ENCODE measurements at regions not wholly inside any gene's neighbourhood (a gene's known extent, or its start where the extent isn't known, plus 50 kb on each side); places are given as distances from the start of the nearest gene placed in this dataset.
"Not testable (repeated sequence)": the region's sequence is repeated elsewhere in the genome, so short reads cannot be mapped to it uniquely, and the experiment has no call there.

DNA sequence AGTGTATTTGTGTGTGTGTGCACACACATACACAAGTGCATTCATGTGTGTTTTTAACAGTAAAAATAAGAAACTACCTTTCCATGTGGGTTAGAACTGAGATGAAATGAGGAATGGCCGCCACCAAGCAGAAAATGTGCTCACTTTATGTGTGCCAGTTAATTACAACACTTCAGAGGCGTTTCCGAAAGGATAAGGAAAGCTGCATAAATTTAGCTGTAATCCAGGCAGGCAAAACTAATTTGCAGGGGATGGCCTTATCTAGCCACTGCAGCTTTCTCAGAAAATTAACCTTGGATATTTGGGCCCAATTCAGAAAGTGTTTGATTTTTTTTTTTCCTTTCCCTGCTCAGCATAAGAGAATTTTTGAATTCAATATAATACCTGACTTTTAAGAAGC is 328.8 kb upstream of the PHF14 start:
- Histone ChIP-seq H3K79me2 (ENCODE audit: low read depth) (no peaks in the 10 kb centered on the region), H3K4me2 (no peak overlapping the region), H3K4me3 (no peak overlapping the region), H3K9me3 (ENCODE audit: insufficient read depth, low read depth) (no peaks in the 10 kb centered on the region), H3K36me3 (ENCODE audit: low read depth) (no peaks in the 10 kb centered on the region), H4K20me1 (ENCODE audit: insufficient read depth) (no peaks in the 10 kb centered on the region; the same call in 1 of the 2 replicates), H3K4me1 (replicated peaks; ENCODE audit: insufficient read depth) (no peaks in the 10 kb centered on the region), H3K9me2 (ENCODE audit: insufficient read depth) (no peaks in the 10 kb centered on the region), H3K27me3 (ENCODE audit: insufficient read depth, low read depth) (no peaks in the 10 kb centered on the region), H2AFZ (no peak overlapping the region), H3K27ac (no peak overlapping the region), H3F3A (ENCODE audit: insufficient read depth, low read depth) (no peaks in the 10 kb centered on the region)
- POLR2A ChIA-PET (ENCODE audit: unreplicated experiment) = no interaction called here
- no peak for DNase-seq
- no TSS peak for BruUV-seq (replicated peaks)
- intact Hi-C loops (cut with micrococcal nuclease; ENCODE audit: unreplicated experiment) = no loop called here
- TF ChIP-seq EZH2 (IDR thresholded peaks at IDR 0.05; ENCODE audit: low read depth) = no peak
- TF ChIP-seq, protein P1, sequence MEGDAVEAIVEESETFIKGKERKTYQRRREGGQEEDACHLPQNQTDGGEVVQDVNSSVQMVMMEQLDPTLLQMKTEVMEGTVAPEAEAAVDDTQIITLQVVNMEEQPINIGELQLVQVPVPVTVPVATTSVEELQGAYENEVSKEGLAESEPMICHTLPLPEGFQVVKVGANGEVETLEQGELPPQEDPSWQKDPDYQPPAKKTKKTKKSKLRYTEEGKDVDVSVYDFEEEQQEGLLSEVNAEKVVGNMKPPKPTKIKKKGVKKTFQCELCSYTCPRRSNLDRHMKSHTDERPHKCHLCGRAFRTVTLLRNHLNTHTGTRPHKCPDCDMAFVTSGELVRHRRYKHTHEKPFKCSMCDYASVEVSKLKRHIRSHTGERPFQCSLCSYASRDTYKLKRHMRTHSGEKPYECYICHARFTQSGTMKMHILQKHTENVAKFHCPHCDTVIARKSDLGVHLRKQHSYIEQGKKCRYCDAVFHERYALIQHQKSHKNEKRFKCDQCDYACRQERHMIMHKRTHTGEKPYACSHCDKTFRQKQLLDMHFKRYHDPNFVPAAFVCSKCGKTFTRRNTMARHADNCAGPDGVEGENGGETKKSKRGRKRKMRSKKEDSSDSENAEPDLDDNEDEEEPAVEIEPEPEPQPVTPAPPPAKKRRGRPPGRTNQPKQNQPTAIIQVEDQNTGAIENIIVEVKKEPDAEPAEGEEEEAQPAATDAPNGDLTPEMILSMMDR (conservative IDR thresholded peaks at IDR 0.05) = no peak
- CTCF ChIA-PET = no interaction called here

DNA sequence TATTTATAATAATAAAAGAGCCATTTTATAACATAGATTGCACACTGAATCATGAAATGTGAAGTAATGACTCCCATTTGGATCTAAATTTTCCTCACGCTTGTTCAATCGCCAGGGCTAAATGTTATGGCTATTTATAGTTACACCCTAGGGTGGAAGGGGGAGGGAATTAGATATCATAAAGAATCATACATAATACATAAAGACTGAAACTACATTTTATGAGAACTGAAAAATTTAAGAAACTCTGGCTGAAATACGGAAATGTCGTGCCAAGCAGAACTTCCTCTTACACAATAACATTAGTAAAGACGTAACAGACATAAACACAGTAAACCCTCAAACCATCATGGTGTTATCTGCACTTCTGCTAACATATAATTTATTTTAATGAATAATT is 327.5 kb upstream of the PHF14 start:
- no peak for DNase-seq
- CTCF ChIA-PET = no interaction called here

DNA sequence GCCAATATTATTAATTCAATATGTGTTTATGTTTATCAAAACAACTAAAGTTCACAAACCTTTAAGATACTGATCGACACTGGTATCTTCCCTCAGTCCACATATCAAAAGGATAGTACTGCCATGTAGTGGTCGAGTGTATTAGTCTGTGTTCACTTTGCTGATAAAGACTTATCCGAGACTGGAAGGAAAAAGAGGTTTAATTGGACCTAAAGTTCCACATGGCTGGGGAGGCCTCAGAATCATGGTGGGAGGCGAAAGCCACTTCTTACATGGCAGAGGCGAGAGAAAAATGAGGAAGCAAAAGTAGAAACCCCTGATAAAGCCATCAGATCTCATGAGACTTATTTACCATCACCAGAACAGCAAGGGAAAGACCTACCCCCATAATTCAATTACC is 325.4 kb upstream of the PHF14 start:
- Histone ChIP-seq H3K27me3 (ENCODE audit: insufficient read depth, low read depth) (no peaks in the 10 kb centered on the region), H3K9me3 (ENCODE audit: insufficient read depth, low read depth) (no peaks in the 10 kb centered on the region), H4K20me1 (ENCODE audit: insufficient read depth) (no peaks in the 10 kb centered on the region; the same call in 1 of the 2 replicates), H2AFZ (no peak overlapping the region), H3K27ac (no peak overlapping the region), H3K79me2 (ENCODE audit: low read depth) (no peaks in the 10 kb centered on the region), H3K4me2 (no peak overlapping the region), H3K36me3 (ENCODE audit: low read depth) (no peaks in the 10 kb centered on the region), H3F3A (ENCODE audit: insufficient read depth, low read depth) (no peaks in the 10 kb centered on the region), H3K4me3 (no peak overlapping the region), H3K9me2 (ENCODE audit: insufficient read depth) (no peaks in the 10 kb centered on the region), H3K4me1 (replicated peaks; ENCODE audit: insufficient read depth) (no peaks in the 10 kb centered on the region)
- ChIA-PET POLR2A (ENCODE audit: unreplicated experiment) (no interaction called here), CTCF (no interaction called here)
- no peak for DNase-seq
- no TSS peak for BruUV-seq (replicated peaks)
- TF ChIP-seq EZH2 (IDR thresholded peaks at IDR 0.05; ENCODE audit: low read depth) = no peak
- TF ChIP-seq, protein P1 (conservative IDR thresholded peaks at IDR 0.05) = no peak
- intact Hi-C loops (cut with micrococcal nuclease; ENCODE audit: unreplicated experiment) = no loop called here

More for the DNA sequence above, 327.5 kb upstream of the PHF14 start:
- no peaks in the 10 kb centered on the region for H3K9me3 ChIP-seq (ENCODE audit: insufficient read depth, low read depth)
- H3K4me3 ChIP-seq = no peak overlapping the region
- POLR2A ChIA-PET (ENCODE audit: unreplicated experiment) = no interaction called here
- no peaks in the 10 kb centered on the region for H3K79me2 ChIP-seq (ENCODE audit: low read depth)
- no peaks in the 10 kb centered on the region for H3K9me2 ChIP-seq (ENCODE audit: insufficient read depth)
- H3K27ac ChIP-seq = no peak overlapping the region
- H3K27me3 ChIP-seq (ENCODE audit: insufficient read depth, low read depth) = no peaks in the 10 kb centered on the region
- no peaks in the 10 kb centered on the region; the same call in 1 of the 2 replicates for H4K20me1 ChIP-seq (ENCODE audit: insufficient read depth)
- no peaks in the 10 kb centered on the region for H3K4me1 ChIP-seq (replicated peaks; ENCODE audit: insufficient read depth)
- intact Hi-C loops (cut with micrococcal nuclease; ENCODE audit: unreplicated experiment) = no loop called here
- BruUV-seq (replicated peaks) = no TSS peak
- TF ChIP-seq EZH2 (IDR thresholded peaks at IDR 0.05; ENCODE audit: low read depth) = no peak
- no peaks in the 10 kb centered on the region for H3F3A ChIP-seq (ENCODE audit: insufficient read depth, low read depth)
- no peaks in the 10 kb centered on the region for H3K36me3 ChIP-seq (ENCODE audit: low read depth)
- H2AFZ ChIP-seq = no peak overlapping the region
- H3K4me2 ChIP-seq = no peak overlapping the region

DNA sequence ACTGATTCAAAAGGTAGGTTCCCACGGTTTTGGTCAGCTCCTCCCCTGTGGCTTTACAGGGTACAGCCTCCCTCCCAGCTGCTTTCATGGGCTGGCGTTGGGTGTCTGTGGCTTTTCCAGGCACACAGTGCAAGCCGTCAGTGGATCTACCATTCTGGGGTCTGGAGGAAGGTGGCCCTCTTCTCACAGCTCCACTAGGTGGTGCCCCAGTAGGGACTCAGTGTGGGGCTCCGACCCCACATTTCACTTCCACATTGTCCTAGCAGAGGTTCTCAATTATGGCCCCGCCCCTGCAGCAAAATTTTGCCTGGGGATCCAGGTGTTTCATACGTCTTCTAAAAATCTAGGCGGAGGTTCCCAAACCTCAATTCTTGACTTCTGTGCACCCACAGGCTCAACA is 324.6 kb upstream of the PHF14 start:
- H3K9me2 ChIP-seq (ENCODE audit: insufficient read depth); H3K4me1 ChIP-seq (replicated peaks; ENCODE audit: insufficient read depth); DNase-seq; H3F3A ChIP-seq (ENCODE audit: insufficient read depth, low read depth); BruUV-seq (replicated peaks); POLR2A ChIA-PET (ENCODE audit: unreplicated experiment); H4K20me1 ChIP-seq (ENCODE audit: insufficient read depth); H3K4me2 ChIP-seq; H3K27me3 ChIP-seq (ENCODE audit: insufficient read depth, low read depth); H3K79me2 ChIP-seq (ENCODE audit: low read depth); H3K9me3 ChIP-seq (ENCODE audit: insufficient read depth, low read depth); H3K27ac ChIP-seq; H2AFZ ChIP-seq; H3K4me3 ChIP-seq; CTCF ChIA-PET; intact Hi-C loops (cut with micrococcal nuclease; ENCODE audit: unreplicated experiment); H3K36me3 ChIP-seq (ENCODE audit: low read depth): not testable (repeated sequence)
